Right lobe of liver (tissue), 6 donors: ENCODE measurements at regions not wholly inside any gene's neighbourhood (a gene's known extent, or its start where the extent isn't known, plus 50 kb on each side); places are given as distances from the start of the nearest gene placed in this dataset.

ENCODE experiments used
- ATAC-seq, 4 donors: fragments of 200-7000 bp; cut with Tn5 transposase; one replicate each; pipeline ENCODE4 v1.9.1; 2020; ENCODE audit warnings: mild to moderate bottlenecking in 4 of 4, moderate library complexity in 4 of 4
- DNase-seq, 3 donors: peaks; one replicate each; pipeline ENCODE4 v3.0.0-alpha.2; 2020
- H3K27ac ChIP-seq, 3 donors: fragments of 200-600 bp; one replicate each; pipeline ENCODE4 v1.8.0; 2022
- H3K27me3 ChIP-seq, 2 donors: fragments of 200-600 bp; one replicate each; pipeline ENCODE4 v1.8.0; 2022
- H3K36me3 ChIP-seq, 4 donors: fragments of 200-600 bp; sonication (generic) in 1 of 4; one replicate each; pipeline versions ENCODE4 v1.5.1 to v1.8.0; 2017 to 2022; ENCODE audit warnings: control low read depth in 1 of 4
- H3K4me1 ChIP-seq, 4 donors: fragments of 200-600 bp; sonication (generic) in 1 of 4; one replicate each; pipeline versions ENCODE4 v1.5.1 to v1.8.0; 2017 to 2022; ENCODE audit warnings: control low read depth in 1 of 4
- H3K4me3 ChIP-seq, 3 donors: fragments of 200-600 bp; one replicate each; pipeline ENCODE4 v1.8.0; 2022
- H3K9me3 ChIP-seq, 4 donors: fragments of 200-600 bp; sonication (generic) in 1 of 4; one replicate each; pipeline versions ENCODE4 v1.5.1 to v1.8.0; 2017 to 2022; ENCODE audit warnings: control low read depth in 1 of 4
- POLR2A ChIP-seq: fragments of 450-650 bp; IDR thresholded peaks from one replicate; pipeline ENCODE4 v1.6.1; 2017; ENCODE audit warnings: antibody characterized with exemption, mild to moderate bottlenecking
- WGBS: methylation state at CpG from one replicate; pipeline ENCODE4 v1.1.6; 2018; ENCODE audit warnings: low coverage, low lambda C conversion rate; ENCODE audit not compliant: insufficient coverage; ENCODE audit errors: missing lambda C conversion rate; 5-methylcytosine and 5-hydroxymethylcytosine counted together
- intact Hi-C, 2 donors: fragments of 100-400 bp; cut with DNase I; formaldehyde crosslinking; loops; one replicate each; pipeline versions ENCODE4 v1.11.2 to v1.14.1; 2022
- TF ChIP-seq, protein P1 (sequence below), 4 donors: fragments of 200-600 bp in 3 of 4; fragments of 450-650 bp in 1 of 4; IDR thresholded peaks; one replicate each; pipeline versions ENCODE4 v1.5.1 to v1.8.0; 2016 to 2022; ENCODE audit warnings: antibody characterized with exemption in 4 of 4, mild to moderate bottlenecking in 2 of 4
- donor health status: DM: no; HTN: yes; CAD: no.
- donor health status: DM: no; HTN: no; CAD: no.
- donor health status: DM: no; HTN: no; CAD: no.
- donor health status: DM: no; HTN: yes; CAD: no.
- donor health status: DM: no; HTN: yes; CAD: no.

DNA sequence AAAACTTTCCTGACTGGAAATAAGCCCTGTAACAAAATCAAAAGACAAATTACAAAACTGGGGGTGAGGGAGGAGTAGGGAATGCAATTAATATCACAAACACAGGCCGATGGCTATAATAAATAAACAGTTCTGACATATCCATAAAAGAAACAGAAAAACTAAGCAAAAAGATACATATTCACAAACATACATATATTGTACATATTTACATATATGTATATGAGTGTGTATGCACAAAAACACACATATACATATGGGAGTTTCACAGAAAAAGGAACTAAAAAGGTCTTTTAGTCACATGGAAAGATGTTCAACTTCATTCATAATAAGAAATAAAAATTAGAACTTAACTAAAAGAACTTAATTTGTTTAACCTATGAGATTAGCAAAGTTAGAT, 292.7 kb downstream of the TFAP2A start:
- no peak overlapping the region for H3K27ac ChIP-seq
- TF ChIP-seq POLR2A, result no peak
- TF ChIP-seq, protein P1, sequence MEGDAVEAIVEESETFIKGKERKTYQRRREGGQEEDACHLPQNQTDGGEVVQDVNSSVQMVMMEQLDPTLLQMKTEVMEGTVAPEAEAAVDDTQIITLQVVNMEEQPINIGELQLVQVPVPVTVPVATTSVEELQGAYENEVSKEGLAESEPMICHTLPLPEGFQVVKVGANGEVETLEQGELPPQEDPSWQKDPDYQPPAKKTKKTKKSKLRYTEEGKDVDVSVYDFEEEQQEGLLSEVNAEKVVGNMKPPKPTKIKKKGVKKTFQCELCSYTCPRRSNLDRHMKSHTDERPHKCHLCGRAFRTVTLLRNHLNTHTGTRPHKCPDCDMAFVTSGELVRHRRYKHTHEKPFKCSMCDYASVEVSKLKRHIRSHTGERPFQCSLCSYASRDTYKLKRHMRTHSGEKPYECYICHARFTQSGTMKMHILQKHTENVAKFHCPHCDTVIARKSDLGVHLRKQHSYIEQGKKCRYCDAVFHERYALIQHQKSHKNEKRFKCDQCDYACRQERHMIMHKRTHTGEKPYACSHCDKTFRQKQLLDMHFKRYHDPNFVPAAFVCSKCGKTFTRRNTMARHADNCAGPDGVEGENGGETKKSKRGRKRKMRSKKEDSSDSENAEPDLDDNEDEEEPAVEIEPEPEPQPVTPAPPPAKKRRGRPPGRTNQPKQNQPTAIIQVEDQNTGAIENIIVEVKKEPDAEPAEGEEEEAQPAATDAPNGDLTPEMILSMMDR (IDR thresholded peaks at IDR 0.05), result no peak
- no peaks in the 10 kb centered on the region for H3K27me3 ChIP-seq
- no peaks in the 10 kb centered on the region for H3K4me1 ChIP-seq
- WGBS, result 50% methylated on average over 1 of the region's 1 CpG
- DNase-seq (no peak), ATAC-seq (no peak)
- no peaks in the 10 kb centered on the region for H3K9me3 ChIP-seq
- H3K4me3 ChIP-seq, result no peak overlapping the region
- intact Hi-C loops, result no loop called here
- H3K36me3 ChIP-seq, result no peaks in the 10 kb centered on the region

DNA sequence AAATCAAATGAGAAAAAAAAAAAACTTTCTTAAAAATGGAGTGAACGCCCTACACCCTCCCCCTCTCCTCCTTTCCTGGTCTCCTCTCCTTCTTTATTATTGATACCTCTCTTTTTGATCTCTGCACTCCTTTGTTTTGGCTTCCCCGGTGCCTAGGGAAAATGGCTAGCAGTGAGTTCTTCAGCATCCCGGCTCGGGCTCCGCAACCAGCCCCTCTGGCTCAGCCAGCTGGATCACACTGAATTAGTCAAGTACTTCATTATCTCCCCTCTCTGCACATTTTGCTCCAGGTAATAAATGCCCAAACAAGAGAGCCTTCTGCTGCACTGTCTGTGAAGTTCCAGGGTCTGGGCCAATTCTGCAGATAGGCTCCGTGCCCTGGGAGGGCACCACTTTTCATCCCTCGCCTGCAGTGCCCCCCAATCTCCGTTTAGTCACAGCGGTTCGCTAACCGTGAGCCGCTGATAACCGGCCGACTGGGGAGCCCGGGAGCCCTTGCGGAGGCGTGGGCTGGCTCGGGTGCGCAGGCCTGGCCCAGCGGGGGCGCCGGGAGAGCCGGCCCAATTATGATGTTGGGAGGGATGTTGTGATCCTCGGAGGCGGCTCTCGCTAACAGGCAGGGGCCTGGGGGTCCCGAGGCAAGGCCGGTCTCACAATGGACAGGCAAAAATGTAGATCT, 301.9 kb downstream of the TFAP2A start:
- DNase-seq (no peak), ATAC-seq (no peak)
- H3K27ac ChIP-seq, result no peak overlapping the region
- H3K4me1 ChIP-seq, result no peaks in the 10 kb centered on the region
- TF ChIP-seq, protein P1 (IDR thresholded peaks at IDR 0.05), result no peak
- TF ChIP-seq POLR2A, result no peak
- 20% methylated on average over 12 of the region's 28 CpGs for WGBS
- no peaks in the 10 kb centered on the region for H3K27me3 ChIP-seq
- H3K4me3 ChIP-seq, result no peak overlapping the region
- no peaks in the 10 kb centered on the region for H3K9me3 ChIP-seq
- no peaks in the 10 kb centered on the region for H3K36me3 ChIP-seq
- intact Hi-C loops, result no loop called here

DNA sequence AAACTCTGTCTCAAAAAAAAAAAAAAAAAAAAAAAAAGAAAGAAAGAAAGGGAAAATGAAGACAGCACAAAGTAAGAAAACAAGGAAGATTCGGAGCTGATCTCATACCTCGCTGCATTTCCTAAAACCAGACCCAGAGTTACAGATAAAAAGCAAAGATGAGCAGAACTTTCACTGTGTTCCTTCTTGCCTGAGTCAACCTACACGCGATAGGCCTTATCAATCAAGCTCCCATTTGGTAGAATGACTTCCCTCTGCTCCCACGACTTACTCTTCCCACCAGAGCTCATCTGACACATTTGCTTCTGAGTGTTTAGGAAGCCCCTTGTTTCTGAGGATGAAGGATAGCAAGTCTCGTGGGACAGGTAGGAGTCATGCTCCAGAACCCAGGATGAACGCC, 302.9 kb downstream of the TFAP2A start:
- DNase-seq, result no peak
- no peaks in the 10 kb centered on the region for H3K9me3 ChIP-seq
- 42% methylated on average over 7 of the region's 7 CpGs for WGBS

DNA sequence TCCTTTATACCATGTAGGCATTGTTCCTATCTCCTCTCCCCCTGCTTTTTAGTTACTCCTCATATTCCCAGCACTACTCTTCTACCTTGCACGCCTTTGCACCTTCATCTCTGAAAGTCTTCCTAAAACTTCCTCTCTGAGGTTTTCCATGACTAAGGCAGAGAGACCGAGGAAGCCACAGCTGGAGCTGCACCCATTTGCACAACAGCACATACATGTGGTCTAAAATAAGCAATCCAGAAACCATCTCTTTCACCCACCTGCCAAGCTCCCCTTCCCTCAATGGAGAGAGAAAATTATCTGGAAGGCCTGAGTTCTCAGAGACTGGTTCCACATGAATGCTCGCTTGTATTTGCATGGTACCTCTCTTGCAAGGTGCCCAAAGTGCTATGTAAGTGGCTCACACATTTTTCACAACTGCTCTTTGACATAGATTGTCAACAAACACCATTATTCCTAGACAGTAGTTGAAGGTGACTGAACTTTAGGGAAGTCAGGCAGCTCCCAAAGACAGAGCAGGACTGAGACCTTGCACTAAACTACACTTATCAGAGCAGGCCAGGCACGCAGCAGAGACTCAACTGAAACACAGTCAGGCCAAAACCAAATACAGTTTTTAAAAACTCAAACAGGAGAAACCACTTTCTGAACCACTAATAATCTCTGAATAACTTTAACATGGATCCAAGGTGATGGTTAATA, 313.2 kb downstream of the TFAP2A start:
- no peaks in the 10 kb centered on the region for H3K27me3 ChIP-seq
- no peak overlapping the region for H3K27ac ChIP-seq
- WGBS, result 64% methylated on average over 4 of the region's 4 CpGs
- DNase-seq, result no peak
- H3K9me3 ChIP-seq, result no peaks in the 10 kb centered on the region
- no peaks in the 10 kb centered on the region for H3K36me3 ChIP-seq
- TF ChIP-seq, protein P1 (IDR thresholded peaks at IDR 0.05), result no peak
- no peaks in the 10 kb centered on the region for H3K4me1 ChIP-seq
- intact Hi-C loops, result no loop called here
- ATAC-seq, result no peak
- no peak overlapping the region for H3K4me3 ChIP-seq

More for the DNA sequence above, 302.9 kb downstream of the TFAP2A start:
- Histone ChIP-seq H3K36me3 (no peaks in the 10 kb centered on the region), H3K4me3 (no peak overlapping the region), H3K27ac (no peak overlapping the region), H3K4me1 (no peaks in the 10 kb centered on the region), H3K27me3 (no peaks in the 10 kb centered on the region)
- intact Hi-C loops, result no loop called here
- TF ChIP-seq, protein P1 (IDR thresholded peaks at IDR 0.05), result no peak
- TF ChIP-seq POLR2A, result no peak
- no peak for ATAC-seq
